SHP77 treated with DMSO at 0.1 percent for 48 hours (cell line): ENCODE measurements at regions not wholly inside any gene's neighbourhood (a gene's known extent, or its start where the extent isn't known, plus 50 kb on each side); places are given as distances from the start of the nearest gene placed in this dataset.

Experiments
- DNase-seq: peaks from one replicate; lab custom pipeline; 2025; lab: John Stamatoyannopoulos, UW

- DNase-seq = no peak
These were observed 105.1 kb downstream of the KCNF1 start for GRCh38 chr2:11016735-11017388.

- DNase-seq = no peak
These were observed 106.2 kb downstream of the KCNF1 start for GRCh38 chr2:11017921-11018320.

- DNase-seq = no peak
These were observed 107.0 kb downstream of the KCNF1 start for GRCh38 chr2:11018651-11019185.

DNA sequence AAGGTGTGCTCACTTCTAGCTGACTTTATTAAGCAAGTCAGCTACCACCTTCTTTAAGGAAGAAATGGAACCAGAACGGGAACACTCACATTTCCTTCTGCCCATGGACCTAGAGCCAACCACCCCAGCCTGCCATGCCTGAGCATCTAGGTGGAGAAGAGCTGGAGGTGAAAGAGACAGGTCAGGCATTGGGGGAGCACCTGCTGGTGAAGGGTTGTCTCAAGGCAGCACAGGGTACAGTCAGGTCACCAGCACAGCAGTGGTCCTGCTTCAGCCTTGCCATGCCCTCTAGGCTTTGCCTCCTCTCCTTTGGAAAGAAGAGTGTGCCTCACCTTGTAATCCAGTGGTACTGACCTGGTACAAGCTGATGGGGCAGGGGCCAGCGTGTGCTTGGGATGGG, 107.9 kb downstream of the KCNF1 start:
- no peak for DNase-seq

DNA sequence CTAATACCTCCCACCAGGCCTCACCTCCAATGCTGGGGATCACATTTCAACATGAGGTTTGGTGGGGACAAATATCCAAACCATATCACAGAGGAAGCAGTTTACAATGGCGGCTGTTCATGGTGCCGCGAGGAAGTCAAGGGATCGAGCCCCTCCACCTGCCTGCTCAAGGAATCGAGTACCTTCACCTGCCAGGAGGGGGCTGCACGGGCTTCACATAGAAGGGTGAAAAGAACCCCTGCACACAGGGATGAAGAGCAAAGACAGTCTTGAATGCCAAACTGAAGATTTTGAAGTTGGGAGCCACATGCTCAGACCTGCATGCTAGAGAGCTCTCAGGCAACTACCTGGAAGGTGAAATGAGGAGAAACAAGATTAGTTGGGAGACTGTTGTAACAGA, 110.3 kb downstream of the KCNF1 start:
- no peak for DNase-seq

DNA sequence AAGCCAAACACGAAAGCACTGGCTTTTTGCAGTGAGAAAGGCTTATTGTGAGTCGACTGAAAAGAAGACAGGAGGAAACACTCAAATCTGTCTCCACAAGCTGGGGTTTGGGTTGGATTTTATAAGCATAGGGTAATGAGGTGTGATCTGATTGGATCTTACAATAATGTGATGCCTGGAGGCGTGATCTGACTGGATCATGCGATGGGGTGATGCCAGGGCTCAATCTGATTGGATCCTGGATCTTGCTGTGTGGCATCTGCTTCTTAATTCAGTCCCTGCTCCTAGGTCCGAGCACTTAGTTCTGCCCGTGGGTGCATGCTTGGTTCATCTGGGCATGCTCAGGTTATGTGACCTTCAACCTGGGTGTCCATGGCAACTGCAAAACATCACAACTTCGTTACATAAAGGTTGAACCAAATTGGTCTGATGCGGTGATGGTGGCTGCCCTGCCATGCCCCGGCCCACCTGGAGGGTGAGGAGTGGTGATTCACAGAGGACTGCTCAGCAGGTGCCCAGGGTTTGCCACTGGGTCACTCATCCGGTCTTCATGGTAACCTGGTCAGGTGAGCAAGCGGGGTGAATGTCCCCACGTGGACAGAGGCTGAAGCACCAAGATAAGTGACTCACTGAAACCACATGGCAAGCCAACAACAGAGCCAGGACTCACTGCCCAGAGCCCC, 111.0 kb downstream of the KCNF1 start:
- DNase-seq = no peak

- DNase-seq = no peak
These were observed 111.9 kb downstream of the KCNF1 start for GRCh38 chr2:11023326-11024258.

GRCh38 chr2:11024259-11024645, 112.5 kb downstream of the KCNF1 start:
- no peak for DNase-seq

DNA sequence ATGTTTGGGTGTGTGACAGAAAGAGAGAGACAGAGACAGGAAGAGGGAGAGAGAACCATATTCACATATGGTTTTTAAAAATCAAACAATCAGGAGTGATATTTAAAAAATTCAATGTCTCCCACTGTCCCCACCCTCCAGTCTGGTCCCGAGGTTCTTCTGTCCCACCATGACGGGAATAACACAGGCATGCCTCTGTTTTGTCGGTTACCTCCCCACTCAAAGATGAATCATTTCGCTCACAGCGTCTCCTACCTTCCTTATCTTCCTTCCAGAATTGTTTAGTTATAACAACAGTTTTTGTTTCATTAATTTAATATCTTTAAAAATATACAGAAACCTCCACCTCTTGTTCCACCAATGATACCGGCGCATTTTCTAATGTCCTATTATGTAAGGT, 113.0 kb downstream of the KCNF1 start:
- no peak for DNase-seq

- DNase-seq = no peak
These were observed 114.7 kb downstream of the KCNF1 start for GRCh38 chr2:11026286-11026921.

DNA sequence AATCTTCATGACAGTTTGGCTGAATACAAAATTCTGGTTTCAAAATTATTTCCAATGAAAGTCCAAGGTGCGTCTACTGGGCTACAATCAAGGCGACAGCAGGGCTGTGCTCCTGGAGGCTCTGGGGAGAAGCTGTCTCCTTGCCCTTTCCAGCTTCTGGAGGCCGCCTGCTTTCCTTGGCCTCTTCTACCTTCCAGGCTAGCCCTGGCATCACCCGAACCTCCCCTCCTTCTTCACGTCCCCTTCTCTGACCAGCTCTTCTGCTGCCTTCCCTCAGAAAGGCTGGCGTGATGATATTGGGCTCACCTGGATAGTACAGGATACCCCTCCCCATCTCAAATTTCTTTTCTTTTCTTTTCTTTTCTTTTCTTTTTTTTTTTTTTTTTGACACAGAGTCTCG, 115.5 kb downstream of the KCNF1 start:
- no peak for DNase-seq

DNA sequence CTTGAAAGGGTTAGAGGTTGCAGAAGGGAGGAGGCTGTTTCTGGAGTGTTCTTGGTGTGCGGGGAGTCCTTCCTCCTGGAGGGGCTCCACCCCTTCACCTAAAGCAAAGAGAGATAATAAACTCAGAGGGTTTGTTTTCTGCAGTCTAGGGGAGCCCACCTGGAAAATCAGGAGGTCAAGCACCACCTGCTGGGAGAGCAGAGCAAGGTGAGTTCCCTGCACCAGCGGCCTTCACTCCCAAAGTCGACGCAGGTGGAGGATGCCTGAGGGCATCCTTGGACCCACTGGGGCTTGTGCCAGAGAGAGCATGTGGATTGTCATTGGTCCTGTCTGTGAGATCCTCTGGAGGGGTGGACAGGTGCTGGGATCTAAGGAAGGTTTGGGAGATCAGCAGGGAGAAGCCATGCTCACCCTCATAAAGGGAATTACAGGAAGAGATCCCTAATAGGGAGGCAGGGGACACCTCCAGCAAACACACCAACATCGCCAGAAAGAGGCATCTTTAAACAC, 116.7 kb downstream of the KCNF1 start:
- no peak for DNase-seq

DNA sequence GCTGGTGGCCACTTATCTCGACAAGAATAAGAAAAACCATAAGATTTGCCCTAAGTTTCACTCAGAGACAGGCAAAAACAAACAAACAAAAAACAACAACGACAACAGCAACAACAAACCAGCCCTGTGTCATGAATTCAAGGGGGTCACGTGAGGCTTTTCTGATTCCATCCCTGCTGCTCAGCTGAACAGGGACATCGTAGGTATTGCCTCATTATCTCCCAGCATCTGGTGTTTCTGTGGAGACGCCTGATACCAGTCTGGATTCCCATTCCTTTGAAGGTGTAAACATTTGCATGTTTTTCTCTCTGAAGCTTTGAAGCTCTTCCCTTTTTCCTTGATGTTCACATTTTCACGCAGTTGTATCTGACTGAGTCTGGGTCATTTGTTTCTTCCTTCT, 117.4 kb downstream of the KCNF1 start:
- no peak for DNase-seq

DNA sequence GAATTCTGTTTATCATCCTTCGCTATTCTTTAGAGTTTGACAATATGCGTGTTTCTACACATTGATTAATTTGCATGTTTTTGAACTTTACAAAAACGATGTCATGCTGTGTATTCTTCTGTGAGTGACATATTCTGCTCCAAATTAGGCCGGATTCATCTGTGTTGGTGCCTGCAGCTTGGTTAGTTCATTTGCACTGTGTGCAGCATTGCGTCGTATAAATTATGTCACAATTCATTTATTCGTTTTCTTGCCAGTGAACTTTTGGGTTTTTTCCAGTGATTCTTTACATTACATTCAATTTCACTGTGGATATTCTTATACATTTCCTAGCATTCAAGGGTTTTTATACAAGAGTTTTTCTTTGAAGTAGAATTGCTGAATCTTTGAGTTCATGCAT, 118.3 kb downstream of the KCNF1 start:
- DNase-seq = no peak

DNA sequence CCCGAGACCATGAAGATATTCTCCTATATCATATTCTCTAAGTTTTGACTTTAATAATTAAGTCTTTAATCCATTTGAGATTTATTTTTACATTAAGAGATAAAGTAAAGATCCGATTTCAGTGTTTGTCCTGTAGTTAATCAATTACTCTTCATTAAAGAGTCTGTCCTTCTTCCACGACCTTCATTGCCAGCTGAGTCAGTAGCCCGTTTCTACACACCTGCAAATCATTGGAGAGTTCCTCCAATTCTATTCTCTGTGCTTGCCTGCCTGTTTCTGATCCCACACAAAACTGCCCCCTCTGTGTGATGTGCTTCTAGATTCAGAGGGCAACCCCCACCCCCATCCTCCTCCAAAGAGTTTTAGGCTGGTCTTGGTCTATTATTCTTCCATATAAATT, 119.2 kb downstream of the KCNF1 start:
- no peak for DNase-seq

DNA sequence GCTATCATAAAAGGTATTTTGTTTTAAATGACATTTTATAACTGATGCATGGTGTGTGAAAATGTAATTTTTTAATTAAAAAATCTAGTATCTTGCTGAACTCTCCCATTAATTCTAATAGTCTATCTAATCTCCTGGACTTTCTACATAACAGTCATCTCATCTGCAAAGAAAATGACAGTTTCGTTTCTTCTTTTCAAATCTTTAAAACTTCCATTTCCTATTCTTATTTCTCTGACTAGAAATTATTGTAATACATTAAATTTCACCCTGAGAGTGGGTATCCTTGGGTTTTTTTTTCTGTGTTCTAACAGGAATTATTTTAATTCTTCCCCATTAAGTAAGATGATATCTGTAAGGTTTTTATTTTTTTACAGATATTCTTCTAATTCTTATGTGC, 120.1 kb downstream of the KCNF1 start:
- DNase-seq = no peak

- DNase-seq = no peak
These were observed 120.7 kb downstream of the KCNF1 start for GRCh38 chr2:11032396-11032795.

DNA sequence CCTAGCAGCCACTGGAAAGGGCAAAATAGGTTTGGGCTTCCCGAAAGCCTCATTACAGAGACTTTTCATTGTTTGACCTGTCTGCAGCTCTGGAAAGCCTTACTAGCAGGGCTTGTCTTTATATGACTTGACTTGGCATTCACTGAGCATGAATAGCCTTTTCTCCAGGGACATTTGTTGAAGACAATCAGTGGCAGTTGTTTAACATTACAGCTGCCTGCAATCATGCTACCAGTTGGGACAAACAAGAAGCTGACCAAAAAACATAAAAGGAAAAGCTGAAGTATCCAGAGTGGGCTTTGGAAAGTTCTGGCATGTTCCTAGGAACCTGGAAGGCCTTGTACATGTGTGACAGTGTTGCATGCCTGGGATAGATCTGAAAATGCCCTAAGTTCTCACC, 121.4 kb downstream of the KCNF1 start:
- no peak for DNase-seq

- no peak for DNase-seq
These were observed 116.6 kb upstream of the SLC66A3 start for GRCh38 chr2:11038641-11039040.

- no peak for DNase-seq
These were observed 114.3 kb upstream of the SLC66A3 start for GRCh38 chr2:11040992-11041391.

DNA sequence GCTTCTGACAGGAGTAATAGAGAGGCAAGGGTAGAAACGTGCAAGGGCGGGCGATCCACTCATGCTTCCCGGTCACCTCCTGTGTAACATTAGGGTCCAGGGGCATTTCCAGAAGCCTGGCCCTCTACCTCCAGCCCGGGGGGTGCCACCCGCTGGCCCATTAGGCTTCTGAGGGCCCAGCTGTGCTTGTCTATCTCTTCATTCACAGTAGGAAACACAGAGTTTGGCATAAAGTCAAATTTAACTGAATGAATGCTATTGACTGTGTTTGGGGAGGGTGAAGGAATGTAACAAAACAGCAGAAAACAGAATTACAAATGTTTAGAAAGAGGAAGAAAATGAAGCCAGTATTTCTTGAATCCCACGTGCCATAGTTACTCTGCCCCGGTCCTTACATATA, 112.4 kb upstream of the SLC66A3 start:
- DNase-seq = no peak

- DNase-seq = no peak
These were observed 112.0 kb upstream of the SLC66A3 start for GRCh38 chr2:11043245-11043644.
